IgD-negative memory B cell (primary cell): ENCODE measurements at regions not wholly inside any gene's neighbourhood (a gene's known extent, or its start where the extent isn't known, plus 50 kb on each side); places are given as distances from the start of the nearest gene placed in this dataset.
A peak's percentile ranks its signal among the peaks of the same experiment; 100 is the strongest.
"Not testable (repeated sequence)": the region's sequence is repeated elsewhere in the genome, so short reads cannot be mapped to it uniquely, and the experiment has no call there.

ENCODE experiments used
- H3K27ac Mint-ChIP-seq, 3 donors: one replicate each; pipeline ENCODE4 v1.8.0; 2020 to 2022; ENCODE audit warnings: mild to moderate bottlenecking in 3 of 3, mixed read lengths in 3 of 3, moderate library complexity in 1 of 3
- H3K27me3 Mint-ChIP-seq: one replicate; pipeline ENCODE4 v1.8.0; 2021; ENCODE audit warnings: mixed read lengths
- H3K36me3 Mint-ChIP-seq: one replicate; pipeline ENCODE4 v1.8.0; 2020; ENCODE audit warnings: mild to moderate bottlenecking, mixed read lengths
- H3K4me1 Mint-ChIP-seq, 3 donors: one replicate each; pipeline ENCODE4 v1.8.0; 2020 to 2022; ENCODE audit warnings: mixed read lengths in 3 of 3, mild to moderate bottlenecking in 1 of 3
- H3K4me3 Mint-ChIP-seq, 4 donors: one replicate each; pipeline ENCODE4 v1.8.0; 2020 to 2022; ENCODE audit warnings: mild to moderate bottlenecking in 4 of 4, mixed read lengths in 4 of 4, moderate library complexity in 3 of 4
- H3K9me3 Mint-ChIP-seq, 3 donors: one replicate each; pipeline ENCODE4 v1.8.0; 2020 to 2021; ENCODE audit warnings: mixed read lengths in 3 of 3, mild to moderate bottlenecking in 1 of 3

DNA sequence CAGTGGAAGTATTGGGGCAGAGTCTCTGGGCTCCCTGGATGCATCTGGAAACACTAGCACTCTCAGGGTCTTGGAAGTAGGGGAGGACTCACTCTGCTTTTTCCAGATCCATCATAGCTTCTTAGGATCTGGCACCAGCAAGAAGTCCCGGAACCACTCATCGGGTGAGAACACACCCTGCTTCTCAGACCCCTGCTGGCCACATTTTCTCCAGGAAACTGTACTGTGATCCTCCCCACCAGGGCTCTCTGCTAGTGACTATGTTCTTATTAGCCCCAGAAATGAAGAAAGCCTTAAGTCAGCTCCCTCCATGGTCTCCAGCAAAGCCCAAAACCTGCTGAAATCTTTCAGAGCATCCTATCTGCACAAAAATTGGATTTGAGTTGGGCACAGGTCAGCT lies 197.3 kb upstream of the GADL1 start:
- Mint-ChIP-seq H3K9me3 (no peaks in the 10 kb centered on the region), H3K4me3 (no peak overlapping the region), H3K36me3 (no peaks in the 10 kb centered on the region), H3K27ac (no peak overlapping the region), H3K27me3 (no peaks in the 10 kb centered on the region), H3K4me1 (peaks cover 0 to 7% (median 6%) of the 10 kb centered on the region in 3 donors)

DNA sequence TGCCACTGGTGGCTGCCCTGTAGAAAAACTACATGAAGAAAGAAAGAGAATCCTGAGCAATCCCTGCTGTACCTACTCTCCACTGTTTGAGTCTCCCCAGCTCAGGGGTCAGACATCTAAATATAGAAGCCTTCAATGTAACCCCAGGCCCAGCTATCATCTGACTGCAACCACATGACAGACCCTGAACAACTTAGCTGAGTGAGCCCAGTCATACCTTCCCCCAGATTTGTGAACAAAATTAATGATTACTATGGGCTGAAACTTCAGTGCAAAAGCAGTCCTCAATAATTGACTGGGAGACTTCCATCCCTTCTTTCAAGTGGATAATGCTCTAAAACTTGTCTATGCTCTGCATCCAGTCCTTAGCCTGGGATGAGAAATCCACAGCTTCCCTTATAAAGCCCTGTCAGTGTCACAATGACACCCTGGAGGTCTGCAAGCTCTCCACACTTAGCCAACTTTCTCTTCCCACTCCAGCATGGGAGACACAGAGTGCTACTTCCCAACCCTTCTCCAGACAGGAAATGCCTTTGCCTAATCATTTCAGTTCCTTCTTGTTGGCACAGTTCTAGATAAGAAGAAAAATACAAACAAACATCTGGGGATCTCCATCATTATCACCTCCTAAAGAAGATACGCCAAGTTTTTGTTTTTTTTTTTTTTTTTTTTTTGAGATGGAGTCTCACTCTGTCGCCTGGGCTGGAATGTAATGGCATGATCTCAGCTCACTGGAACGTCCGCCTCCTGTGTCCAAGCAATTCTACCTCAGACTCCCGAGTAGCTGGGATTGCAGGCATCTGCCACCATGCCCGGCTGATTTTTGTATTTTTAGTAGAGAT lies 198.5 kb upstream of the GADL1 start:
- Mint-ChIP-seq H3K36me3 (no peaks in the 10 kb centered on the region), H3K4me3 (no peak overlapping the region), H3K9me3 (no peaks in the 10 kb centered on the region), H3K27ac (peak overlapping the region in 2 of 3 donors; percentile 11 to 24), H3K27me3 (no peaks in the 10 kb centered on the region), H3K4me1 (peaks cover 0 to 12% (median 9%) of the 10 kb centered on the region in 3 donors)

DNA sequence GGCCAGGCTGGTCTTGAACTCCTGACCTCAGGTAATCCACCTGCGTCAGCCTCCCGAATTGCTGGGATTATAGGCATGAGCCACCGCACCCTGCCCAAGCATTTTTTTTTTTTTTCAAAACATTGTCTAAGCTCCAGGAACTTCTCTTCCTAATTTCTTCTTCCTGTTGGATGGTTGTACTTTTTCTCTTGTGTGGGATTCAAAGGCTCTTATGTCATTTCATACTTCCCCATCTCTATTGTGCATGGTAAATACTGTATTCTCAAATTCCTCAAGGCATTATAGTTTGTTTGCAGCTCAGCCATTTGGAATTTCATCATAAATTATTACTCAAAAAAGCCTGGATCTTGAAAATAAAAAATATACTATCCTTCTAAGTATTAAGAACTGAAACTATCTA lies 199.1 kb upstream of the GADL1 start:
- Mint-ChIP-seq H3K27ac (no peak overlapping the region), H3K4me1 (peaks cover 0 to 12% (median 9%) of the 10 kb centered on the region in 3 donors), H3K4me3 (no peak overlapping the region), H3K9me3 (no peaks in the 10 kb centered on the region), H3K36me3 (no peaks in the 10 kb centered on the region), H3K27me3 (no peaks in the 10 kb centered on the region)

DNA sequence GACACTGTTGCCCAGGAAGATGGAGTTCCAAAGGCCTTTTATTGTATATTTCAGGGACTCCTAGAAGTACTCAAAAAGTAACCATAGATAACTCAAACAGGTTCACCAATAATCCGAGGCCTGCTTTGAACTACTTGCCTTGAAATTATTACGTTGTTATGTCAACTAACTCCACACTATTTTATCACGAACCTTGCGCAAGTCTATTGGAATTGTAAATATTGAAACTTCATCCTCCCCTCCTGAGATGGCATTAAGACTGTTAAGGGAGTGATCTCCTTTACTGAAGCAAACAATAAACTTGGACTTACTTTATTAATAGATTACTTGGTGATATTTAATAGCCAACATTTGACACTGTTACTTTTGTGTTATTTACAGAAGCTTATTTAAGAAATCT lies 199.6 kb upstream of the GADL1 start:
- H3K27ac Mint-ChIP-seq: no peak overlapping the region
- peaks cover 0 to 12% (median 9%) of the 10 kb centered on the region in 3 donors for H3K4me1 Mint-ChIP-seq
- no peak overlapping the region for H3K4me3 Mint-ChIP-seq
- H3K27me3 Mint-ChIP-seq: no peaks in the 10 kb centered on the region
- H3K9me3 Mint-ChIP-seq: no peaks in the 10 kb centered on the region
- no peaks in the 10 kb centered on the region for H3K36me3 Mint-ChIP-seq

DNA sequence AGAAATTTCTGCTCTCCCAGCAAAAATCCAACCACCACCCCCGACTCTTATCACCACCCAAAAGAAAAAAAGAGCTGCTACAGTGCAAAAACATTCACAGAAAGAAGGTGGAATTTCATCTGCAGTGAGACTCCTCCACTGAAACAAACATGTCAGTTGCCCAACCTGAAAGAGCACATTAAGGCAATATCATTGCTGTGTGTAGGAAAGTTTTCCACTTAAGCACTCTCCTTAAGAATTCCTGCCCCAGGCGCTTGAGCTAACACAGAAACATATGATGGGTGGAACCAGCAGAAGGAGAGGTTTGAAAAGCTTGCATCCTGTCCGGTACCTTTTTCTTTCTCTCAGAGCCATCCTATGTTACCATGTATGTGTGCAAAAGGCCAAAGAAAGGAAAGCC lies 200.8 kb upstream of the GADL1 start:
- H3K9me3 Mint-ChIP-seq: no peaks in the 10 kb centered on the region
- H3K4me3 Mint-ChIP-seq: no peak overlapping the region
- no peak overlapping the region for H3K27ac Mint-ChIP-seq
- H3K4me1 Mint-ChIP-seq: peaks cover 0 to 12% (median 9%) of the 10 kb centered on the region in 3 donors
- H3K36me3 Mint-ChIP-seq: no peaks in the 10 kb centered on the region
- H3K27me3 Mint-ChIP-seq: no peaks in the 10 kb centered on the region

DNA sequence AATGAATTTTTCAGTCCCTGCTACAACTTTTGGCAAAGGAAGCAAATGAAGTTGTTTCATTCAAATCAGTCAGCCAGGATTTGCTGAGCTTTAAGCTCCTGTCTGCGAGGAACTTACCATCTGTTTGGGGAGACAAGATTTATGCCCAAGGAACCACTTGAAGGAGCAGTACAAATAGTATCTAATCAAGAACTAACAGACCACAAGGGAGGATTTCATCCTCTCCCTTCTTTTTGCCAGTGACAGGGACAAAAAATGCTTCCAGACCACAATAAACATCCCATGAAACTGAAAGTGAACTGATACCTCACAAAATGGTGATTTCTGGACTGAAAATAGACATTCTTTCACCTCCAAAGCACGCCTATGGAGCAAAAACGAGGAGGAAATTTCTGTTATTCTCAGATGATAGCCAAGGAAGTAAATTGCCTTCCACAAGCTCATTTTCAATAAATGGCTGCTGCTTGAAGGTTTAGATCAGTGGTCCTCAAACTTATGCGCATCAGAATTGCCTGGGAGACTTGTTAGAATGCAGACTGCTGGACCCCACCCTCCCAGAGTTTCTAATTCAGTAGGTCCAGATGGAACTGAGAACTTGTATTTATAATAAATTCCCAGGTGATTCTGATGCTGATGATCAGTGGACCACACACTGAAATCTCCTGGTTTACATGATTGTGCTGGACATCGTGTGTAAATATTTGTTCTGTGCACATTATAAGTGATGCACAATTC lies 202.4 kb upstream of the GADL1 start:
- no peaks in the 10 kb centered on the region for H3K27me3 Mint-ChIP-seq
- H3K4me3 Mint-ChIP-seq: peak overlapping the region in 1 of 4 donors; percentile 35
- H3K27ac Mint-ChIP-seq: no peak overlapping the region
- no peaks in the 10 kb centered on the region for H3K36me3 Mint-ChIP-seq
- peaks cover 0 to under 1% (median 0%) of the 10 kb centered on the region in 3 donors for H3K9me3 Mint-ChIP-seq
- H3K4me1 Mint-ChIP-seq: peaks cover 0 to 12% (median 9%) of the 10 kb centered on the region in 3 donors

DNA sequence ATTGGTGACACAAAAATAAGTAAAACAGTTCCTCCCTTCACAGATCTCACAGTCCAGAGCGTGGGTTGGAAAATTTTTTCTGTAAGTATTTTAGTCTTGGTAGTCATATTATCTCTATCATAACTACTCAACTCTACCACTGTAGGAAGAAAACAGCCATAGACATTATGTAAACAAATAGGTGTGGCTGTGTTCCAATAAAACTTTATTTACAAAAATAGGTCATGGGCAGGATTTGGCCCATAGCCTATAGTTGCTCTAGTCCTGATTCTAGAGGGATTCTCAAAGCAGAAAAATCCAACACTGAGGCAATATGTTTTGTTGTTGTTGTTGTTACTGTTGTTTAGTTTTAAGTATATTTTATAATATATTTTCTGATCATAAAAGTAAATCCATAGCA lies 206.1 kb upstream of the GADL1 start:
- Mint-ChIP-seq H3K36me3 (no peaks in the 10 kb centered on the region), H3K4me1 (peaks cover 0 to 12% (median 9%) of the 10 kb centered on the region in 3 donors), H3K27me3 (peaks cover 4% of the 10 kb centered on the region), H3K27ac (no peak overlapping the region), H3K4me3 (no peak overlapping the region), H3K9me3 (peaks cover 0 to 4% (median 0%) of the 10 kb centered on the region in 3 donors)

DNA sequence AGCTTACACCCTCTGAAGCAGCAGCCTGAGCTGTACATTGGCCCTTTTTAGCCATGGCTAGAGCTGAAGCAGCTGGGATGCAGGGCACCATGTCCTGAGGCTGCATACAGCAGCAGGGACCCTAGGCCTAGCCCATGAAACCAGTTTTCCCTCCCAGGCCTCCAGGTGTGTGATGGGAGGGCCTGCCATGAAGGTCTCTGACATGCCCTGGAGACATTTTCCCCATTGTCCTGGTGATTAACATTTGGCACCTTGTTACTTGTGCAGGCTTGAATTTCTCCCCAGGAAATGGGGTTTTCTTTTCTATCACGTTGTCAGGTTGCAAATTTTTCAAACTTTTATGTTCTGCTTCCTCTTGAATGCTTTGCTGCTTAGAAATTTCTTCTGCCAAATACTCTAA lies 206.8 kb upstream of the GADL1 start:
- not testable (repeated sequence) for H3K27me3 Mint-ChIP-seq, H3K4me1 Mint-ChIP-seq

DNA sequence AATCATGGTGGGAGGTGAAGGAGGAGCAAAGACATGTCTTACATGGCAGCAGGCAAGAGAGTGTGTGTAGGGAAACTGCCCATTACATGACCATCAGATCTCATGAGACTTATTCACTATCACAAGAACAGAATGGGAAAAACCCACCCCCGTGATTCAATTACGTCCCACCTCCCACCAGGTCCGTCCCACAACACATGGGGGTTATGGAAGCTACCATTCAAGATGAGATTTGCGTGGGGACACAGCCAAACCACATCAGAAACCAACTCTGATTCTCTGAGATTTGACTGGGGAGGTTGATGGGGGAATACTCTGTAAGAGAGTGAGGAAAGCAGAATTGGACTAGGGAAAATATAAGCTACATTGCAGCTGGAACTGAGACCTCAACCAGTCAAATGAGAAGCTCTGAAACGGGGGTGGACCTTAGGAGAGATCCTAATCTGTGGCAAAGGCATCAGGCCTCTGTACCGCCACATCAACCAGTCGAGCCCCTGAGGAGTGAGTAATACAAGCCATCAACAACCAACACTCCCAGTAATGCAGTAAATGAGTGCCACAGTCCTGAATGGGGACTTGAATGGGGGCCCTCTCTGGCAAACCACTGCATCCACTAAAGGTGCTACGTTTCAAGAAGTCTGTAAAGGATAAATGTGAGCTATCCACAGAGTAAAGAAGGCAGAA lies 207.9 kb upstream of the GADL1 start:
- H3K9me3 Mint-ChIP-seq: peaks cover 0 to 4% (median 0%) of the 10 kb centered on the region in 3 donors
- H3K27me3 Mint-ChIP-seq: peaks cover 10% of the 10 kb centered on the region
- no peak overlapping the region for H3K4me3 Mint-ChIP-seq
- H3K4me1 Mint-ChIP-seq: peaks cover 0 to 2% (median under 1%) of the 10 kb centered on the region in 3 donors
- no peaks in the 10 kb centered on the region for H3K36me3 Mint-ChIP-seq
- H3K27ac Mint-ChIP-seq: peak overlapping the region in 2 of 3 donors; percentile 28 to 31

More for the DNA sequence above, 206.8 kb upstream of the GADL1 start:
- H3K36me3 Mint-ChIP-seq, H3K4me3 Mint-ChIP-seq, H3K9me3 Mint-ChIP-seq, H3K27ac Mint-ChIP-seq: not testable (repeated sequence)

DNA sequence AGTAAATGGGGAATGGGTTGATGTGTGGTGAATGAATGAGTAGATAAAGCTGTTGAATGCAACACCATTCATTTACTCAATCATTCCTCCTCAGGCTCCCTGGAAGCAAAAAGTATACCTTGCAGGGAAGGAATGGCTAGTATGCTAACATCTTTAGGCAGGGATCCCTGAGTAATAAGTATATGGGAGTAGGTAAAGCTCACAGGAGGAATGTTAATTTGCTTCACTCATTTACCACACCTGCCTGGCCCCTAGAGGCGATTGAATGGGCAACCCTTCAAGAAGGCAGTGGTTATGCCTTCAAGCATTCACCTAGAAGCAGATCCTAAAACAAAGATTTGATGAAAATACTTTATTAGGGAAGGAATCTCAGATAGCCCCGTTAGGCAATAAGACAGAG lies 208.7 kb upstream of the GADL1 start:
- Mint-ChIP-seq H3K9me3 (peaks cover 0 to 4% (median 0%) of the 10 kb centered on the region in 3 donors), H3K27ac (no peak overlapping the region), H3K27me3 (peaks cover 10% of the 10 kb centered on the region), H3K4me1 (no peaks in the 10 kb centered on the region), H3K4me3 (no peak overlapping the region), H3K36me3 (no peaks in the 10 kb centered on the region)

DNA sequence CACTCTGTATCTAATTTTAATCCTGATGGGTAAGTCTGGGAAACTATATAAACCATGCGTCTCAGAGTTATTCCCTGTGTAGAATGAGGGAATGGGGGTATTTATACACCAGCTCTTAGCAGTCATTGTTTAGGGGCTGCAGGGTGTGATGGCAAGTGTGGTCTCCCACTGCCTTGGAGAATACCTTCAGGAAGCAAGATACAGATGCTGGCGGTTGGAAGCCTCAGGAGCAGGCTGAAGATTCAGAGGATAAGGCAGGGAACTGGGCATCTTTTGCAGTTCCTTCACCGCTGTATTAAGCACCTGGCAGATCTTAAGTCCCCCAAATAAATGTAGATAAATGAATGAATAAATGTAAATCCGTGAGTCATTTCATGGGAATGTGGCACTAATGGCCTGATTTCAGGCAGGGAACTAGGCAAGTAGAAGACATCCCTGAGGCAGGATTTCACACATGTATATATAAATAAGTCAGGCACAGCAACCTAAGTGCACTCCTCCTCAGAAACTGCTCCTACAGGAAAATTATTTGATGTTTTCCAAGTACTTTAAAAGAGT lies 209.2 kb upstream of the GADL1 start:
- no peaks in the 10 kb centered on the region for H3K36me3 Mint-ChIP-seq
- H3K27ac Mint-ChIP-seq: no peak overlapping the region
- H3K9me3 Mint-ChIP-seq: peaks cover 0 to 4% (median 0%) of the 10 kb centered on the region in 3 donors
- H3K4me1 Mint-ChIP-seq: no peaks in the 10 kb centered on the region
- no peak overlapping the region for H3K4me3 Mint-ChIP-seq
- H3K27me3 Mint-ChIP-seq: peaks cover 10% of the 10 kb centered on the region

DNA sequence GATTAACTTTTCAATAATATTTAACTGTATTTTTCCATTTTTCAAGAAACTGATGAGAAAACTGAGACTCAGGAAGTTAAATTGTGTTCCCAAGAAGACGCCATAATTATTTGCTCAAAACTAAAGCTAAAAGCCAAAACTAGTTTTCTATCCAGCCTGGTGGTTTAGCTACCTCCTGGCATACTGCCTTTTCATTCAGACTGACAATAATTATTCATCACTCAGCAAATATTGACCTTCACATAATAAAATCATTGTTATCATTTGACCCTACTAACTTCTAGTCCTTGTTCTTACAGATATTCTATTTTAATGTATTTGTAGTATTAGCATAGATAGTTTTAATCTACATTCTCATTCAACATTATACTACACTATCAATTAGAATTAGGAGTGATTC lies 210.6 kb upstream of the GADL1 start:
- no peaks in the 10 kb centered on the region for H3K4me1 Mint-ChIP-seq
- peaks cover 10% of the 10 kb centered on the region for H3K27me3 Mint-ChIP-seq
- peaks cover 0 to 4% (median 0%) of the 10 kb centered on the region in 3 donors for H3K9me3 Mint-ChIP-seq
- no peak overlapping the region for H3K4me3 Mint-ChIP-seq
- H3K27ac Mint-ChIP-seq: no peak overlapping the region
- H3K36me3 Mint-ChIP-seq: no peaks in the 10 kb centered on the region

DNA sequence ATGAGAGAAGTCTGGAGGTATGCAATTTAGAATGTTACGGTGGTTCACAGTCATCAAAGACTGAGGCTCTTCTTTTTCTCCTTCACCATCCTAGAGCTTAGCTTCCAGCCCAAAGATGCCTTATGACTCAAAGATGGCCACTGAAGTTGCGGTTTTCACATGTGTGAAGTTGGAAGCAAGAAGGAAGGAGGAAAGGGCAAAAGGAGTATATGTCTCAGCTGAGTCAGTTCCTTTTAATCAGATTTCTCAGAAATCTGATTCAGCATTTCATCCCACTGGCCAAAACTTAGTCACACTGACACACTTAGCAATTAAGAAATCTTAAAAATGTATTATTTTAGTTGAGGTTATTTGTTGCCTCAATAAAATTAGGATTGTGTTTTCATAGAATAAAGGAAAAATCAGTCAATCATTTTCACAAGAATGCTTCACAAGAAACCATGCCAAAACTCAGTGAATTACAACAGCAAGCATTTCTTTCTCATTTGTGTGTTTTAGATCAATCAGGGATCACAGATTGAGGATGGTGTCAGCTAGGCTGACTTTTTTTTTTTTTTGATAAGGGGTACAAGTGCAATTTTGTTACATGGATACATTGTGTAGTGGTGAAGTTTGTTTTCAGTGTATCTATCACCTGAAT lies 211.1 kb upstream of the GADL1 start:
- Mint-ChIP-seq H3K27ac (no peak overlapping the region), H3K4me3 (no peak overlapping the region), H3K9me3 (peaks cover 0 to 4% (median 0%) of the 10 kb centered on the region in 3 donors)

DNA sequence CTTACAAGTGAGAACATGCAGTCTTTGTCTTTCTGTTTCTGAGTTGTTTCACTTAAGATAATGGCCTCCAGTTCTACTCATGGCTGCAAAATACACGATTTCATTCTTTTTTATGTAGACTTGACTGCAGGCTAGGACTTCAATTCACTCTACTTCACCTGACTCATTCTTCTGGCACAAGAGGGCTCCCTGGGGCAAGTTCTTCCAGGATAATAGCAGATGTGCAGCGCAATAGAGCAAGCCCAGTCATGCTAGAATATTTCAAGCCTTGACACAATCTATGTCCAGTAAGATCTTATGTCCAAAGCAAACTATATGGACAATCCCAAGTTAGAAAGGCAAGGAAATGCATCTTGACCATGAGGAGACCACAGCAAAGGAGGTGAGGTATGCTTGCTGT lies 211.7 kb upstream of the GADL1 start:
- H3K36me3 Mint-ChIP-seq: no peaks in the 10 kb centered on the region
- no peak overlapping the region for H3K4me3 Mint-ChIP-seq
- H3K4me1 Mint-ChIP-seq: no peaks in the 10 kb centered on the region
- H3K27me3 Mint-ChIP-seq: peaks cover 10% of the 10 kb centered on the region
- H3K9me3 Mint-ChIP-seq: peaks cover 0 to 4% (median 2%) of the 10 kb centered on the region in 3 donors
- peak overlapping the region in 1 of 3 donors; percentile 54 for H3K27ac Mint-ChIP-seq

More for the DNA sequence above, 211.1 kb upstream of the GADL1 start:
- H3K27me3 Mint-ChIP-seq: peaks cover 10% of the 10 kb centered on the region
- H3K4me1 Mint-ChIP-seq: no peaks in the 10 kb centered on the region
- no peaks in the 10 kb centered on the region for H3K36me3 Mint-ChIP-seq
